Pons (tissue), 1 donor: ENCODE measurements at regions not wholly inside any gene's neighbourhood (a gene's known extent, or its start where the extent isn't known, plus 50 kb on each side); places are given as distances from the start of the nearest gene placed in this dataset.
"Not testable (repeated sequence)": the region's sequence is repeated elsewhere in the genome, so short reads cannot be mapped to it uniquely, and the experiment has no call there.

Source experiments
- DNase-seq: peaks from one replicate; pipeline ENCODE4 v3.0.0-alpha.2; 2016; ENCODE audit warnings: low spot score

DNA sequence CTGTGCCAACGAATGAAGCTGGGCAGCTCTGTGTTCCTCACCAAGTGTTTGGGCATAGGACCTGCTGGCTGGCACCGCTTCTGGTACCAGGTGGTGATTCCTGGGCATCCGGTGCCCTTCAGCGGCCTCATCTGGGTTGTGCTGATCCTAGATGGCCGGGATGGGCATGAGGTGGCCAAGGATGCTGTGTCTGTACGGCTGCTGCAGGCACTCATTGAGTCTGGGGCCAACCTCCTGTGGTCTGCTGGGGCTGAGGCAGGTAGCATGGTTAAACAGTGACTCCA lies 96.1 kb upstream of the PLEKHM1 start:
- DNase-seq = not testable (repeated sequence)

DNA sequence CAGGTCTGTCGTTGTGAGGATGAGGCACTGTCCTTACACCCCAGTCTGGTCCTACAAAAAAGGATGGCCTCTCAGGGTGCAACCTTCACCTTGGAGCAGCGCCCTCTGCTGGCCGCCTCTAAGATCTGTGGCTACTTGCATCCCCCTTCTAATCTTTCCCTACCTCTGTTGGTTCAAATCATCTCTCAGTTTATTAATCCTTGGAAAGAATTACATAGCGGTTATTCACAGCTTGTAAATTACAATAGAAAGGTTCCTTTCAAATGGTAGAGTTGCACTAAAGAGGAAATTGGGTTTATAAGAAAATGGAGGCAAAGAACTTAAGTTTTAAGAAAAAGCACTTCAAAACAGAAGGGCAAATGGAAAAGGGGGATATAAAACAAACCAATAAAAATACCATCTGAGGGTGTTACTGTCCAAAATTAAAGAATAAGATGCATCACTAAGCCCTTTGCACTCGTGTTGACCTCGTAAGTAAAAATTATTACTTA lies 102.0 kb upstream of the PLEKHM1 start:
- DNase-seq = peak; percentile 46

DNA sequence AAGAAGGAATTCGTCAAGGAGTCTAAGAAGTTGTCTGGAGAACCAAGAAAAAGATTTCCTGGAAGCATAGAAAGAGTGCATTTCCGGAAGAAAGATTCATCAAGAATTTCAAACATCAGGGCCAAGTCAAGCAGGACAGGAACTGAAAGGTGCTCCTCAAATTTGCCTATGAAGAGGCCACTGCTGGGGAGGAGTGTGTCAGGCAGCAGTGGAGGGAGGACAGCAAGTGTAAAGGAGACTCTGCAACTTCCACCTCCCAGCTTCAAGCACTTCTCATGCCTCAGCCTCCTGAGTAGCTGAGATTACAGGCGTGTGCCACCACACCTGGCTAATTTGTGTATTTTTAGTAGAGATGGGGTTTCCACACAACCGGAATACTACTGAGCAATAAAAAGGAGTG lies 105.8 kb upstream of the PLEKHM1 start:
- DNase-seq = not testable (repeated sequence)

DNA sequence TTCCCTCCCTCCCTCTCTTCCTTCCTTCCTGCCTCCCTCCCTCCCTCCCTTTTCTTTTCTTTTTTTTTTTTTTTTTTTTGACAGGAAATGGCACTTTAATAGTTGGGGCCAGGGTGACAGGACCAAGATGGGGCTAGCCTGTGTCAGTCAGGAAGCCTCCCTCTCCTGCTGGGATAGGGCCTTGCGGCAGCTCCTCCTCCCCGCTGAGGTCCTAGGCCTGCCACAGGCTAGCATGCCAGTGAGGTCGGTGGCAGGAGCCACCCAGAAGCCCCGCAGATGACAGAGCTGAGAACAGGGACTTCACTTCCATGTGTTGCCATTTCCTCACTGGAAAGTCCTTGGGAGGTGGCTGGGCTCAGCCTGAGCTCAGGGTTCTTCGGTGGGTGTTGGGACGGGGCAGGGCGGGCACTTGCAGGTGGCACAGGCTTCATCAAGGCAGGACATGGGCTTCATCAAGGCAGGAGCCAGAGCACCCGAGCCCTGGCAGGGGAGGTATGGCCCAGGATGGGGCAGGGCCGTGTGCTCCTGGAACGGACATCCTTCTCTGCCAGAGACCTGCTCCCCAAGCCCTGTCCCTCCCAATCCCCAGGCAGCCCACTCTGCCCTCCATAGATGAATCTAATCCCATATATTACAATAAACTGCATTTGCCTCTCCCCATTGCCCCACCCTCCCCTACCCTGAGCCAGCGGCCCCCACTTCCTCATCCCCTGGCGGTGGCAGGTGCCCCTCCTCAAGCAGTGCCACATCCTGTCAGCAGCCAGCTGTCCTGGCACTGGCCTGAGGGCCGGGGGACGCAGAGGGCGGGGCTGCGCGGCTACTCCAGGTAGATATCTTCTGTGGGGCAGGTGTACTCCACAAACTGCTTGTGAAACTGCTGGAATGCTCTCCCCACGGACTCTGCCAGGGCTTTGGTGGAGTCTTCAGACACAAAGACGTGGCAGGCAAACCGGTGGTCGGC lies 109.8 kb upstream of the PLEKHM1 start:
- DNase-seq = not testable (repeated sequence)

DNA sequence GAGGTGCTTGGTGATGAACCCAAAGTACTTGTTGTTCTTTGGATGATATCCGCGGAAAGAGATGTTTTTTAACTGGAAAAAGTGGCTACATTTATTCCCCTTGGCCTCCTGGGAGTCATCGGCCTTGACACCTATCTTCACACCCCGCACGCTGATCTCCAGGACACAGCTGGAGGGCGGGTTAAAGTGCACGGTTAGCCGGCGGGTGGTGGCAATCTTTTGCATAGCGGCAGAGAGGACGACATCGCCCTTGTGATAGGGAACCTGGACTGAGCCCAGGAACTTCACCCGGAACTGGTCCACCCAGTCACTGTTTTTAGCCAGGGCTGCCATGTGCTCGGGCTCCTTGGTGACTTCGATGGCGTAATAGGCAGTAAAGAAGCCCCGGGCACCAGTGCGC lies 110.5 kb upstream of the PLEKHM1 start:
- not testable (repeated sequence) for DNase-seq

DNA sequence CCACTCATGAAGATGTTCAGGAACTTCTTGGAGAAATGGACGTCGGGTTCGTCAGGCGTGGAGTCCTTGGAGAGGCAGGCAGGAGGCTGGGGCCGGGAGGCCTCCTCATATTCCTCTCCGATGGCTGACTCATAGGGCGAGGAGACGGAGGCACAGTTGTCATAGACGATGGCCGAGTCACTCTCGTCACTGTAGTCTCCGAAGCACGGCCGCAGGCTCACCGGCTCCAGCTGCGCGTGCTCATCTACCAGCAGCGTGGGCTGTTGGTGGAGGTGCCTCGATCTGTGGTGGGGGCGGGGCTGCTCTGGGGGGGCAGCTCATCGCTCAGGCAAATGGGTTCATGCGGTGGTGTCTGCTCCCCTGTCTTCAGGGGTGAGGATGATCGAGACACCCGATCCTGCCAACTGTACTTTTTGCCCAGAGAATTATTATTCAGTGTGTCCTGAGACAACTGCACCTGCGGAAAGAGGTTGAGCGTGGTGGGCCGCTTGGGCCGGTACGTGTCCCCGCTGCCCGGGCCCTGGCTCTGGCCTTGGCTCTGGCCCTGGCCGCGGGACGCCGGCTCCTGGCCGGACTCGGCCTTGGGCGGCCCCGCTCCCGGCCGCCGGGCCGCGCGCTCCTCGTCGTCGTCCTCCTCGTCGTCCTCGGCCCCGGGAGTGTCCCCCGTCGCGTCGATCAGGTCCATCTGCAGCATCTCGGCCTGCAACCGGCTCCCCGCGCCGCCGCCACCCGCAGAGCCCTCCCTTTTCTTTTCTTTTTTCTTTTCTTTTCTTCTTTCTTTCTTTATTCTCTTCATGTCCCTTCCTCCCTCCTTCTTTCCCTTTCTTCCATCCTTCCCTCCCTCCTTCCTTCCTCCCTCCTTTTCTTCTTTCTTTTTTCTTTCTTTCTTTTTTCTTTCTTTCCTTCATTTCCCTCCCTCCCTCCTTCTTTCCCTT lies 111.4 kb upstream of the PLEKHM1 start:
- DNase-seq = not testable (repeated sequence)

DNA sequence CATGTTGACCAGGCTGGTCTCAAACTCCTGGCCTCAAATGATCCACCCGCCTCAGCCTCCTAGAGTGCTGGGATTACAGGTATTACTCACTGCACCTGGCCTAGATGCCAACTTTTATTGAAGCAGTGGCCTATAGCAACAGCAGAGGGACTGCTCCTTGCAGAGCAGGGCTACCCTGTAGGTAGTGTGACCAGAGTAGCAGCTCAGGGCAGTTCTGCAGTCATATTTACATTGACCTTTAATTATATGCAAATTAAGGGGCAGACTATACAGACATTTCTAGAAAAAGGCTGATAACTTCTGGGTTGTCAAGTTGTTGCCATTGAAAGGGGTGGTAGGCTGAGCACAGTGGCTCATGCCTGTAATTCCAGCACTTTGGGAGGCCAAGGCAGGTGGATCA lies 115.2 kb upstream of the PLEKHM1 start:
- DNase-seq = not testable (repeated sequence)

DNA sequence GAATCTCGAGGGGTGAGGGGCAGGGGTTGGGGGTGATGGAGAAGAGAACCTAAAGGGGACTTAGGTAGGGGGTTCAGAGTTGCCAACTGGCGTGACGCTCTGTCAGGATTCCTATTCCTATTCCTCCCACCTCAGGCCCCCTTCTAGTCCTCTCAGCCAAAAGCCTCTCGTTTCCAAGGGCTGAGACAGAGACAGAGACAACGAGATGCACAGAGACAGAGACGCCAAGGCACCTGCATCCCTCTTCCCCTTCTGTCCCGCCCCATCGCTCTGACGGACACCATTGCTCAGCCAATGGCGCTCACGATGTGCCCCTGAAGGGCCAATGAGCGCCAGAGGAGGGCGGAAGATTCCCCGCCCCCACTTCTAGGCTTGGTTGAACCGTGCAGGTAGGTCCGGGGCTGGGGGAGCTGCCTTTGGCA lies 129.5 kb upstream of the PLEKHM1 start:
- DNase-seq = peak; percentile 50

DNA sequence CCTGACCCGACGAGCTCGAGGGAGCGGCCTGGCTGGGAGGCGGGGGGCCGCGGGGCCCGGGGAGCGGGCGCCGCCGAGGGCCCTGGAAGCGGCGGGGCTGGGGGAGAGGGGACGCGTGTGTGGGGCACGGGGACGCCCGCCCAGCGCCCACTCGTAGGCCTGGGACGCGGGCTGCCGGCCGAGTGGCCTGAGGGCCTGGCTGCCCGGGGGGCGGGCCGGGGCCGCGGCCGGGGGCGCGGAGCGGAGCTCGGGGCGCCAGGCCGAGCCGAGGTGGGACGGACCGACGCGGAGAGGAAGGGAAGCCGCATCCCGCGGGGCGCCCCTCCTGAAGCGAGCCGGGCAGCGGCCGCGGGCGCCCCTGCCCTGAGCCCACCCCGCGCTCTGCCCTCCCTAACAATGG lies 129.9 kb upstream of the PLEKHM1 start:
- DNase-seq = not testable (repeated sequence)

DNA sequence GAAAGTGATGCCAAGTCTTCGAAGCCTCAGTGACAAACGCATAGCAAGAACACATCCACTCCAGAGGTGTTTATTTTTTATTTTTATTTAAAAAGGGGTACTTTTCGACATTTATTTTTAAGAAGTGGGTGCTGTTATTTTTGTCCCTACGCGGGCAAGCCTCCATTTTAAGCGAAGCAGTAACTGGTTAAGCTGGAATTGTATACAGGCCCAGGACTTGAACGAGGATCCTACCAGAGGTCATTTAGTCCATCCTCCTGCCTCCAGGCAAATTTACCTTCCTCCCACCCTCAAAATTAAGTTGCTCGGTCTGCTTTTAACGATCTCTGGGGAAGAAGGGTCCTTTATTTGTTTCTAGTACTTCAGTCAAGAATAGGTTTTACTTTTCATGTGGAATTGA lies 130.6 kb upstream of the PLEKHM1 start:
- not testable (repeated sequence) for DNase-seq

DNA sequence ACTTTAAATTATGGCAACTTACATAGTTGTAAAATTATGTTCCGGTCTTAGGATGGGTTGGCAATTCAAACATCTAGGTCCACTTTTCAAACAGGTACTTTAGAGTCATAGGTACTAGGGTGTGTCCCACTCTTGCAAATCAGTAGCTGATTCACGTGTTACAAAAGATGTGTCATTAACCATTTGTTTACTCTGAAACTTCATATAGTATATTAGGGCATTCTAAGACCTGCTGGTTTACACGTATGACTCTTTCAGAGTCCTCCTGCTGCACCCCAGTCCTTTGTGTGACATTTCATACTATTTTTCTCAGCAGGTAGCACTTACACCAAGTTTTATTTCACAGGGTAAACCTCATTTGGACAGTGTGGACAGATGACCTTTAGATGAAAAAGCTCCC lies 131.8 kb upstream of the PLEKHM1 start:
- not testable (repeated sequence) for DNase-seq

DNA sequence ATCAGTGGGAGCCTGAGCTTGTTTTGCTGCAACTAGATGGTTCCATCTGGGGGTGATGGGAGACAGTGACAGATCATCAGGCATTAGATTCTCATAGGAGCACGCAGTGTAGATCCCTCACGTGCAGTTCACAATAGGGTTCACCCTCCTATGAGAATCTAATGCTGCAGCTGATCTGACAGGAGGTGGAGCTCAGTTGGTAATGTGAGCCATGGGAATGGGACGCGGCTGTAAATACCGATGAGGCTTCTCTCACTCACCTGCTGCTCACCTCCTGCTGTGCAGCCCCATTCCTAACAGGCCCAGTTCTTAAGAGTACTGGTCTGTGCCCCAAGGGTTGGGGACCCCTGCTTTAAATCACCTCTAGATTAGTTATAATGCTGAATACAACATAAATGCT lies 137.5 kb upstream of the PLEKHM1 start:
- DNase-seq = no peak

DNA sequence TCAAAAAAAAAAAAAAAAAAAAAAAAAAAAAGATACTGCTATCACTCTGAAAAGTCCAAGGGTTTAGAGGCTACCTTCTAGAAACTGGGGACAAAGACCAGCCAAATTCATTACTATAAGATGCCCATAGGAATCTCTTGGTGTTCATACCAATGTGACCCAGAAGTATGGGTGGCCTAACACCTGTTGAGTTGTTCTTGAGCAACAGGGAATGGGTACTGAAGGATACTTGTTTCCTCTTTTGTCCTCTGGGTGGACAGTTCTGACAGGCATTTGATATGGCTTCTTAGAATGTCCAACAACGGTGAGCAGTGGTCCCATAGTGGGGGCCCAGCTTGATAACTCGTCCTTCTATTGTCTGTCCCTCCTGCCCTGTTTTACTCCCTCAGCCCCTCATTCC lies 141.4 kb upstream of the PLEKHM1 start:
- DNase-seq = no peak

DNA sequence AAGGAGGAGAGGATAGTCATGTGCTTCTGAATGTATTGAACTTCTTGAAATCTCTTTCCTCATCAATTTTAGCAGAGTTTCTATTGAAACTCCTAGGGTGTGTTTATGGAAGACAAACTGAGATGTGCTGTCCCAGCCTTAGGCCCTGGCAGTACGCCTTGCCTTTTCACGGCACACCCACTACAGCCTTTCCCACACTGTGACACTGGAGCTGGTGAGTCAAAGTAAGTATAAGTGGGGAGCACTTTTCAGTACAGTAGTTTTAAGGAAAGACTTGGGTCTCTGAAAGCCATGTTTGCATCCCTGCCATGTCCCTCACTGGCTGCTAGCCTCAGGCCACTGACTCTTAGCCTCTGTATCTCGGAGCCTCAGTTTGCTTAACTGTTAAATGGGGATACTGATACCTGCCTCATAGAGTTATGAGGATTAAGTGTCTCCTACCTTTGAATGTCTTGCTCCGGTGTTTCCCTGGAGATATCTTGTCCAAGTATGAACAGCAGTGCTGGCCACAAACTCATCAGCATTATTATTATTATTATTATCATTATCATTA lies 144.7 kb upstream of the CRHR1 start:
- DNase-seq = no peak

DNA sequence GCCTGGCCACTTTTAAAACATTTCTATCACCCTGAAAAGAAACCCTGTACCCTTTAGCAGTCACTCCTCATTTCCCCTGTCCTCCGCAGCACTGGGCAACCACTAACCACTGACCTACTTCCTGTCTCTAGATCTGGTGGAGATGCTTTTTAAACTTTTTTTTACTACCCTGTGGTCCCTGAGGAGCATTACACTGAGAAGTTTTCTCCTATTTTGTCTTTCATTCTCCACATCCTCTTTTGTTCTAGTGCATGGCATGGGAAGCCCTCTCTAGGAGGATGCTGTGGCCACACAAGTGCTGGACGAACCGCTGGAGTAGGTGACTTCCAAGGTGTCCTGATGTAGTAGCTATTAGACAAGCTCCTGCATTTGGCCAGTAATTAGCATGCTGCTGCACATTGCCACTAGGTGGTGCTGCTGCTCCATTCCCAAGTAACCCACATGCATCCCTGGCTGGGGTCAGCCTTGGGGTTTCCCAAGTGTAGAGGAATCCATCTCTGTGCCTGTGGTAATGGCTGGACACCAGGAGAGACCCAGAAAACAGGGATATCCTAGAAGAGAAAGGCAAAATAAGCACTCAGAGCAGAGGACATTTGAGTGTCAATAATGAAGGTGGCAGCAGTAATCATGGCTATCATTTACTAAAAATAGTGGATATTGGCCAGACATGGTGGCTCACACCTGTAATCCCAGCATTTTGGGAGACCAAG lies 143.8 kb upstream of the CRHR1 start:
- peak; percentile 76 for DNase-seq

DNA sequence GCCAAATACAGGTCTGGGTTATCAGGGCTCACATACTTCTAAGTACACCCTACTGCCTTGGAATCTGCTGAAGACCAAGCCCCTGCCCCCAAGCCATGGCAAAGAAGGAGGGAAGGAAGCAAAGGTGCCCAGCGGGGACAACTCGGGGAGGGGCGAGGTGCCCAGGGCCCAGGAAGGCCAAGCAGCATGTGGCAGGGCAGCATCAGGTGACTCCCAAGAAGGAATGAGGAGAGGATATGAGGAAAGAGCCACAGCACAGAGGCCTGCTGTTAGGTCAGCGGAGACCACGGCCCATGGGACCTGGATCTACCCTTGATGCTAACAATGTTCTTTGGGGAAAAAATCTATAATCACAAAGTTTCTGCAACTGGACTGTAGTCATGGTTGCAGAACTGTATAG lies 142.6 kb upstream of the CRHR1 start:
- DNase-seq = no peak

DNA sequence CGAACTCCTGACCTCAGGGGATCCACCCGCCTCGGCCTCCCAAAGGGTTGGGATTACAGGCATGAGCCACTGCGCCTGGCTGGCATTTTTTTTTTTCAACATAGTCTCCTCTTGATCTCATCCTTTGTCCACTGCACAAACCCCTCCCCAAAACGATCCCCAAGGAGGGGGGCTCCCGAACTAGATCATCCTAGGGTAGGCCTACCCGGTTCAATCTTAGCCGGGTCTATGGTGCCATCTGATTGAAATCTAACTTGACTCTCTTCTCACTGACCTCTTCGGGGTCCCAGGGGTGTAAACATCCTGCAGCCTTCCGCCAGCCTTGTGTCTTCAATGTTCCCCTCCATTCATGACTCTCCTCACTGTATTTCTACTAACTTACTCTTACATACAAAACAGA lies 140.5 kb upstream of the CRHR1 start:
- DNase-seq = no peak

DNA sequence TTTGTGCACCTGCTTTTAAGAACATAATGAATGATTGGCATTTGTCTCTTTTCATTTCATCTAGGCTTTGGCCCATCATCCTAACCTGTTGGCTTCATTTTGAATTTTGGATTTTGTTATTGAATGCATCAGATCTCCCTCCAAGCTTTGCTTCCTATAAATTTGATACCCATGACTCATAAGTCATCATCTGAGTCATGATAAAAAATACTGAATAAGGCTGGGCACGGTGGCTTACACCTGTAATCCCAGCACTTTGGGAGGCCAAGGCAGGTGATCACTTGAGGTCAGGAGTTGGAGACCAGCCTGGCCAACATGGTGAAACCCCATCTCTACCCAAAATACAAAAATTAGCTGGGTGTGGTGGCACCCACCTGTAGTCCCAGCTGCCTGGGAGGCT lies 139.5 kb upstream of the CRHR1 start:
- not testable (repeated sequence) for DNase-seq

DNA sequence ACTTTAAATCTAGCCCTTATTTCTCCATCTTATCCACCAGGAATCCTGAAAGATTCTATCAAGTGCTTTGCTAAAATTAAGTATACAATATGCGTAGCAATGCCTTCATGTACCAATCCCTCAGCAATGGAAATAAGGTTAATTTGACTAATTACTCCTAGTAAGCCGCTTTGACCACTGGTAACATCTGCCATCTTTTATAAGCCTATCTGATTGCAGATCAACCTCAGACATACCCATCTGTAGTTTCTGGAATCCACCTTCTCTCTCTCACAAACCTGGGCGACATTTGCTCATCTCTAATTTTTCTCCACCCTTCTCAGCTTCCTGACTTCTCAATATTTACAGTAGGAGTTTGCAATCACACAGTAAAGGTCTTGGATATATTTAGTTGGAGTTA lies 138.8 kb upstream of the CRHR1 start:
- no peak for DNase-seq

DNA sequence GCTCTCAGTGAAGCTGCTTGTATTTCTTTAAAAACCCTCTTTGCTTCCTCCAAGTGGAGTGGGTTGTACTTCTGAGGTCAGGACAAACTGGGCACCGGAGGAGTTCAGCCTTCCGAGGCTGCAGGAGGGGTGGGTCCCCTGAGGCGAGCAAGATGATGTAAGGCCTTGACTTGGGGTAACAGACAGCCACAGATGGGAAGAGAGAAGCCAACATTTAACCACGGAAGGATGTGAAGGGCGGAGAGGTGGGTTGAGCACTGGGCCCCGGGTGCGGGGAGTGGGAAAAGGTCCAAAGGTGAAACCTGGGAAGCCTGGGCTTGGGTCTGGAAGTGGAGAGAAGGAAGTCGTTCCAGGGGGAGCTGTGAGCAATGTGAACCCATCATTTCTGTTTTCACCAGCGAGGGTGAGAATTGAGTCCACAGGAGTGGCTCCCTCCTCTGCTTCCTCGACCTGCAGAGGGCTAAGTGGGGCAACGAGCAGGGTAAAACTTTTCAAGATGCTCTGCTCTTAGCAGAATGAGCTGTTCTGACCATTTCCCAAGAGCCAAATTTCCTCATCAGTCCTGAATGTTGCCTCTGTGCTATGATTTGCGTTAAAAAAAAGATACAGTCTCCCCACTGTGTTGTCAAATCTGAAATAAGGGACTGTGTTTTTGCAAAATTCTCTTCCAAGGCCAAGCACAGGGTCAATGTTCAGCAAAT lies 137.7 kb upstream of the CRHR1 start:
- DNase-seq = peak; percentile 24

DNA sequence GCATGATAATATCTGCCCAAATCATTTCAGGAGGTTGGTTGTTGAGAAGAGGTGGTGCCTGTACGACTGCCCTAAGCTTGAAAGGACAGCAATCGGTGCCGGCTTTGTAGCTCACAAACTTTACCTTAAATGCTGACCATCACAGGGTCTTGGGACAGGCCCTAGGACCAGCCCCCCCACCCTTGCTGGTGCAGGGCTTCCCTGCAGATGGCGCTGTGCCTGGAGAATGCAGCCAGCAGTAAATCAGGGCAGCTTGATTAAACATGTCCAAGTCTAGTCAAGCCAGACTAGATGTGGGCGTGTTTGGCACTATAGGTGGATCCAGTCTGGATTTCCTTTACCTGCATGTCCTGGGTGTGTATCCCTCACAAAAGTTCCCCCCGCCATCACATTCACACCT lies 135.5 kb upstream of the CRHR1 start:
- DNase-seq = no peak
